ENCODE measurements at regions not wholly inside any gene's neighbourhood (a gene's known extent, or its start where the extent isn't known, plus 50 kb on each side); places are given as distances from the start of the nearest gene placed in this dataset.

- no peak for TF ChIP-seq CTCF (IDR thresholded peaks at IDR 0.05)
- TF ChIP-seq POLR2A (IDR thresholded peaks at IDR 0.05): no peak
Observed at GRCh38 chr18:79616651-79617510, 62.7 kb upstream of the CTDP1 start.

All from thyroid gland (tissue), 4 donors.